Brain microvascular endothelial cell (primary cell): ENCODE measurements at regions not wholly inside any gene's neighbourhood (a gene's known extent, or its start where the extent isn't known, plus 50 kb on each side); places are given as distances from the start of the nearest gene placed in this dataset.

Source experiments
- DNase-seq: peaks from one replicate; pipeline ENCODE4 v3.0.0-alpha.2; 2020
- H3K27ac ChIP-seq: fragments of 250-450 bp; sonication (Bioruptor Pico); 2 replicates; pipeline ENCODE4 v1.5.1; 2020; ENCODE audit warnings: mild to moderate bottlenecking, moderate library complexity
- H3K27me3 ChIP-seq: fragments of 250-450 bp; sonication (Bioruptor Pico); replicated peaks from 2 replicates; pipeline ENCODE4 v1.5.1; 2020; ENCODE audit warnings: mild to moderate bottlenecking
- H3K36me3 ChIP-seq: fragments of 250-450 bp; sonication (Bioruptor Pico); replicated peaks from 2 replicates; pipeline ENCODE4 v1.5.1; 2020; ENCODE audit warnings: mild to moderate bottlenecking
- H3K4me3 ChIP-seq: 2 replicates; pipeline ENCODE4 v1.5.1; 2011; ENCODE audit warnings: low read depth, mild to moderate bottlenecking, control low read depth, low read length, moderate library complexity
- CTCF ChIP-seq: IDR thresholded peaks from 2 replicates; pipeline ENCODE4 v1.5.1; 2011; ENCODE audit warnings: low read depth, mild to moderate bottlenecking, moderate library complexity, low read length, control low read depth, inconsistent platforms; ENCODE audit errors: missing control alignments
- in situ Hi-C: cut with HindIII; loops from 2 replicates; pipeline ENCODE4 v1.10.0; 2017; ENCODE audit warnings: low sequenced_read_pairs, low pct_ligation_motif_present

GRCh38 chr2:6167592-6168138, 475.5 kb downstream of the SOX11 start:
- H3K27ac ChIP-seq: no peak overlapping the region
- H3K36me3 ChIP-seq: no peaks in the 10 kb centered on the region
- no peak for TF ChIP-seq CTCF
- H3K4me3 ChIP-seq: no peak overlapping the region
- DNase-seq: no peak
- H3K27me3 ChIP-seq: no peaks in the 10 kb centered on the region
- in situ Hi-C loops: no loop called here

GRCh38 chr2:6168485-6168884, 476.3 kb downstream of the SOX11 start:
- in situ Hi-C loops: no loop called here
- Histone ChIP-seq H3K4me3 (no peak overlapping the region), H3K27ac (no peak overlapping the region), H3K27me3 (no peaks in the 10 kb centered on the region), H3K36me3 (no peaks in the 10 kb centered on the region)
- DNase-seq: no peak
- TF ChIP-seq CTCF: no peak

GRCh38 chr2:6171294-6171693, 479.1 kb downstream of the SOX11 start:
- in situ Hi-C loops: no loop called here
- TF ChIP-seq CTCF: no peak
- DNase-seq: no peak
- Histone ChIP-seq H3K4me3 (no peak overlapping the region), H3K27me3 (no peaks in the 10 kb centered on the region), H3K27ac (no peak overlapping the region), H3K36me3 (no peaks in the 10 kb centered on the region)

DNA sequence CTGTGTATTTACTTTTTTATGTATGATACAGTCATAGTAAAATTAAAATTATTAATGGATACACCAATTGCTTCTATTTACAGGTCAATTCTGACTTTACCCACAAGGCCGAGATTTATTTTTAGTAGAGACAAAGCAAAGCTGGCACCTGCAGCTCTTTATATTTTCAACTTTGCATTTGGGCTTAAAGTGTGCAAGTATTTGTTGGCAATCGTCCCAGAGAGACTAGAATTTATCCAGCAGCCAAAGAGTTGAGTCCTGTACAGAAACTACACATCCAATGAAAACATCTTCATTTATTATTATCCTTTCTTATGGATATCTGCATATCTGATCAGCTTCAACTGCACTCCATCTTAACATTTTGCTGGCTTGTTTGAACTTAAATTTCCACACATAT, 485.6 kb downstream of the SOX11 start:
- no peak overlapping the region for H3K27ac ChIP-seq
- no peaks in the 10 kb centered on the region for H3K36me3 ChIP-seq
- no peaks in the 10 kb centered on the region for H3K27me3 ChIP-seq
- no peak for DNase-seq
- no peak for TF ChIP-seq CTCF
- no peak overlapping the region for H3K4me3 ChIP-seq
- in situ Hi-C loops: no loop called here

DNA sequence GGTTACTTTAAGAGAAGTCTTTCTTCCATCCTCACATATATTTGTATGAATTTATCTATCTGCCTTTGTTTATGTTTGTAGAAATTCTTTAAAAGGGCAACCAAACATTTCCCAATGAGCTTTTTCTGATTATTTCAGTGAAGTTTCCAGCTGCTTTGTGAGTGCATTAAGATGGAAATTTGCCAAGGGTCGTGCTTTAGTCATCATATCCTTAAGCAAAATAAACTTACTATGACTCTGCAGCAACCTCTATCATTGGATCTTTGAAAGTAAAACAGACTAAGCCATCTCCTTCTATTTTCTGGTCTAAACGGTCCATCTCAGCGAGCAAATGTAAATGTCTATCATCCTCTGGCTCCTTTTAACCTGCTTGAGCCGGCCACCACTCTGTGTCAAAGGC, 489.3 kb downstream of the SOX11 start:
- no peak for TF ChIP-seq CTCF
- in situ Hi-C loops: no loop called here
- H3K36me3 ChIP-seq: no peaks in the 10 kb centered on the region
- no peak overlapping the region for H3K4me3 ChIP-seq
- H3K27me3 ChIP-seq: no peaks in the 10 kb centered on the region
- peak; percentile 88 for DNase-seq
- peak overlapping the region; percentile 75 for H3K27ac ChIP-seq

- TF ChIP-seq CTCF: no peak
- Histone ChIP-seq H3K27ac (peak overlapping the region; percentile 75), H3K27me3 (no peaks in the 10 kb centered on the region), H3K36me3 (no peaks in the 10 kb centered on the region), H3K4me3 (no peak overlapping the region)
- in situ Hi-C loops: no loop called here
- DNase-seq: no peak
Observed at GRCh38 chr2:6181926-6182325, 489.7 kb downstream of the SOX11 start.
